HG03354 (cell line): ENCODE measurements at regions not wholly inside any gene's neighbourhood (a gene's known extent, or its start where the extent isn't known, plus 50 kb on each side); places are given as distances from the start of the nearest gene placed in this dataset.

ENCODE experiments used
- ATAC-seq: cut with Tn5 transposase; IDR thresholded peaks from one replicate; pipeline ENCODE4 v1.9.1; 2021; ENCODE audit warnings: mild to moderate bottlenecking; ENCODE audit not compliant: unreplicated experiment, poor library complexity, severe bottlenecking

DNA sequence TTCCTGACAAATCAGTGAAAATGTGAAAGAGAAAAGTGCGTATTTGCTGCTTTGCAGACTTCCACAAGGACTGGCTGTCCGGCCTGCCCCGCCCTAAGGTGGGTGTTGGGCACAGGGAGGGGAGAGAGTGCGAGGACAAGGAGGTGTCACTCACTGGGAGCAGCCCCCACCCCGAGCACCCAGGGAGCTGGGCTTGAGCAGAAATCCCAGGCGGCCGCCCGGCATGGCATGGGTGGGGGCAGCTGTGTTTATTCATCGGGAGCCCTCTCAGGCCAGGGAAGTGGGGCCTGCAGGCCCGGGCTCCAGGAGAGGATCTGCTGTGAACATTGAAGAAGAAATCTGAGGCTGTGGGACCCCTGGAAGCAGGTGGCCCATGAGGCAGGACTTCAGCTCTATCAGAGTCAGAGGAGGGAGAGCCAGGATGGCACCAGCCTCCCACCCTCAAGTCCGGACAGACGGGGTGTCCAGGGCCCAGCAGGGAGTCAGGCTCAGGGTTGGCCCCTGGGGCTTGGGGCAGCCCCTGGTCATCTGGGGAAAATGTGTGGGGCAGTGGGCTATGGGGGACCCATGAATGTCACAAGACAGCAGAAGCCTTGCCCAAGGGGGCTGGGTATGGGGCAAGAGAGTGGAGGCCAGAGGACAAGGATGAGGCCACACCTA lies 164.4 kb upstream of the PPP2R2D start:
- ATAC-seq: no peak

DNA sequence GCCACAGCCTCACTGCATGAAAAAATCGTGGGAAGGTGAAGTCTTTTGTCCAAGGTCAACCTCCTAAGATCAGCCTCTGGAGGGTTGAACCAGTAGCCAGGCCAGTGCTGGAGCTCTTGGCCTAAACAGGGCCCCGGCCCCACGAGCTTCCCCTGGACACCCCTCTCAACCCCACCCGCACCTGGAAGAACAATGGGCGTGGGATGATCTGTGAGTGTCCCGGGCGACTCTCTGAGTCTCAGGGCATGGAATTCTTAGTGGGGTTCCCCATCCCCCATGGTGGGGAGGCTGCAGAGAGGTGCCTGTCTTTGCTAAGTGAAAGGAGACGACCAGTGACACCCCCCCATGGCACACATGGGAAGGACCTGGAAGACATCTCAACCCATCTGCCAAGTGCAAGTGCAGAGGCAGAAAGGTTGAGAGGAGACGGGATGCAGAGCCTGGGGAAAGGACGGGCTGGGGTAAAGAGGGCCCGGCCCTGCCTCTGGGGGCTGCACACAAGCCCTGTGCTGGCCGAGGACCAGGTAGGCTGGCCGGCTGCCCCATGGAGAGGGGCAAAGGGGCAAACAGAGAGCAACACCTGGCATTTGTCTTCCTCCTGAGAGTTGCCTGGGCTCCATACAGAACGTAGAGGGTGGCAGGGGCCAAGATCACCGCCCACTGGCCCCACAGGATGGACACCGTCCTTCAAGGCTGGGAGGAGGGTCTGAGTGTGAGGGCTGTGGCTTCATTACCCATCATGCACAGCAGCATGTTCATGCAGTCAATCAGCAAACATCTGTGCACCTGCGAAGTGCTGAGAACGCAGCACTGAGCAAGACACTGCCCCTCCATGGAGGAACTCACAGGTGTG lies 163.0 kb upstream of the PPP2R2D start:
- no peak for ATAC-seq

DNA sequence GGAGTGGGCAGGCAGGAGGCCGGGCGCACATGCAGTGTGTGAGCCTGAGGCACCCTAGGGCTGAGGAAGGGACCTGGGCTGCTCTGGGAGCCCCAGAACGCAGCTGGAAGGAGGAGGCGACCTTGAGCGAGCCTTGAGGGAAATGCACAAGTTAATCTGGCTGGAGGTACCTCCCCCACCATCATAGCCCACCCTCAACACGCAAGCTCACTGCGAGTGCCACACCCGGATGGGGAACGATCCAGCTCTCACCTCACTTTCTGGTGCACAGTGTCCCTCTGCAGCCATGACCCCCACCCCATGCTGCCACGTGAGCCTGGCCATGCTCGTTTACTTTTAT lies 162.4 kb upstream of the PPP2R2D start:
- ATAC-seq: no peak

- no peak for ATAC-seq
Measured at GRCh38 chr10:131739206-131739605, 161.6 kb upstream of the PPP2R2D start.

DNA sequence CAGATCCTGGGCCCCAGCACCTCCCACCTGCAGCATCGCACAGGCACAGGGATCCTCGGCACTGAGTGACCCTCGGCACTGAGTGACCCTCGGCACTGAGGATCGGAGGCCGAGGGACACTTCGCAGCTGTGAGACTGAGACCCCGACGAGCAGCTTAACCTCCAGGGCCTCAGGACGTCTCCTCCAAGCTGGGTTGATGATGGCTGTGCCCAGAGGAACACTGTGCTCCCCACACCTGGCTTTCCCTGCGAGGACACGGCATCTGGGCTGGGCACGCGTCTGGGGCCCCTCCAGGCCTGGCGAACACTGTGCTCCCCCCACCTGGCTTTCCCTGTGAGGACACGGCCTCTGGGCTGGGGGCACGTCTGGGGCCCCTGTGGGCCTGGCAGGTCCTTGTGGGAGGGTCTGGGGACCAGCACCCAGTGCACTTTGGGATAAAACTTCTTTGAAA lies 158.3 kb upstream of the PPP2R2D start:
- ATAC-seq: no peak

GRCh38 chr10:131743190-131744151 lies 157.3 kb upstream of the PPP2R2D start:
- peak; percentile 80 for ATAC-seq

- no peak for ATAC-seq
Measured at GRCh38 chr10:131744346-131744745, 156.5 kb upstream of the PPP2R2D start.

DNA sequence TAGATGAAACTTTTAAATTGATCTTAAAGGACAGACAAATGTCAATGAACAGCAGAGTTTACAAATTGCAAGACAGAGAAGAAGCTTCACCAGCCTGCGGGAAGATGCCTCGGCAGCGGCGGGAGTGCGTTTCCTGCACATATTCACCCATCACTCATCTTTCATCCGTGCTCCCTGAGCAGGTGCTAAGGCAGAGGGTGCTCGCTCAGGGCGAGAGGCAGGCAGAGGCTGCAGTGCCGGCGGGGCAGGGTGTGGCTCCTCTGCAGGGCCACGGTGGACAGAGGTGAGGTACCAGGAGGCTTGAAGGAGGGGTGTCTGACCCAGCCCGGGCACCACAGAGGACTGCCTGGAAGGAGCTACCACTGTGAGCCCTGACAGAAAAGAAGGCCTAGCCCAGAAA lies 155.2 kb upstream of the PPP2R2D start:
- no peak for ATAC-seq

DNA sequence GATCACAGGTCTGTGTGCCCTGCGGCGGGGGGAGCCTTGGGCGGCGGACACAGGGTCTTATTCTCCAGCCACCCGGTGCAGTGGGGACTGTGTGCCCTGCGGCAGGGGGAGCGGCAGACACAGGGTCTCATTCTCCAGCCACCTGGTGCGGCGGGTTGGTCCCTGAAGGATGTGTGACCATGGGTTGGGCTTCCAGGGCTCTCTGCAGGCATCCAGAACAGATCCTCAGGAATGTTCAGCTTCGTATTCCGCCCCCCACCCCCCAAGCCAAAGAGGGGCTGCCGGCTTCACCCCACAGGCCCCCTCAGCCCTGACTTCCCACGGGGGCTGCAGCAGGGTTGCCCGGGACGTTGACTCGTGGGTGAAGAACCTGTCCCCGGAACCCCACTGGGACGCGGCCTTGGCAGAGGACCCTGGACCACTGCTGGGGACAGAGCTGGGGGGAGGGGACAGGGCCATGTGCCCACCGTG lies 154.5 kb upstream of the PPP2R2D start:
- no peak for ATAC-seq

GRCh38 chr10:131746785-131747184 lies 154.0 kb upstream of the PPP2R2D start:
- ATAC-seq: no peak

DNA sequence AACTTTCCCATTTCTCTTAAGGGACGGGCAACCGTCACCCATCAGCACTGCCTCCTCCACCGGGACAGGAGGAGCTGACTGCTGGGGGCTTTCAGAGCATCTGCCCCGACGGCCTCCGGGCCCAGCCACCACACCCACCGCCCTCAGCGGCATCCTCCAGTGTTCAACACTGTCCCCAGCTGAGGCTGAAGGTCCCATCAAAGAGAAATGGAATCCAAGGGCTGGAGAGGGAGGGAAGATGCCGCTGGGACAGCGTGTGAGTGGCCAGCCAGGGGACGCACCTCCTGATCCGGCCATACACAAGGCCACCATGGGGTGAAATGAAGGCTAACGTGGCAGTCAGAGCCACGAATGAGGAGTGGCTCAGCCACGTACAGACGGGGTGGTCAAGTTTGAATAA lies 153.6 kb upstream of the PPP2R2D start:
- no peak for ATAC-seq

- no peak for ATAC-seq
Measured at GRCh38 chr10:131747791-131748190, 153.0 kb upstream of the PPP2R2D start.

DNA sequence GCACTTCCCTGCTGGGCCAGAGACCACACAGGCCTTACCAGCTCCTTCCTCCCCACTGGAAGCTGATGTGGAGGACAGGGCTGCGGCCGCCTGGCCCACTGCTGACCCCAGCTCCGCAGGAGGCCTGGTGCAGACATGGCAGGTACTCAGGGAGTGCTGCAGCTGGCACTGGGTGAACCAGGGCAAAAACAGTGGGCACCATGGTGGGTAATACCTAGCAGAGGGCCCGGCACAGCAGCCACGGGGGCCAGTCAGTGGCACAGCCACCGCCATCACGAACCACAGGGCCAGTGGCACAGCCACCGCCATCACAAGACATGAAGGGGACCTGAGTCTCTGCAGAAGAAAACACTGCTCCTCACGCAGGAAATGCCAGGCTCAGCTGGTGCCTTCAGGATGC lies 152.6 kb upstream of the PPP2R2D start:
- ATAC-seq: no peak

DNA sequence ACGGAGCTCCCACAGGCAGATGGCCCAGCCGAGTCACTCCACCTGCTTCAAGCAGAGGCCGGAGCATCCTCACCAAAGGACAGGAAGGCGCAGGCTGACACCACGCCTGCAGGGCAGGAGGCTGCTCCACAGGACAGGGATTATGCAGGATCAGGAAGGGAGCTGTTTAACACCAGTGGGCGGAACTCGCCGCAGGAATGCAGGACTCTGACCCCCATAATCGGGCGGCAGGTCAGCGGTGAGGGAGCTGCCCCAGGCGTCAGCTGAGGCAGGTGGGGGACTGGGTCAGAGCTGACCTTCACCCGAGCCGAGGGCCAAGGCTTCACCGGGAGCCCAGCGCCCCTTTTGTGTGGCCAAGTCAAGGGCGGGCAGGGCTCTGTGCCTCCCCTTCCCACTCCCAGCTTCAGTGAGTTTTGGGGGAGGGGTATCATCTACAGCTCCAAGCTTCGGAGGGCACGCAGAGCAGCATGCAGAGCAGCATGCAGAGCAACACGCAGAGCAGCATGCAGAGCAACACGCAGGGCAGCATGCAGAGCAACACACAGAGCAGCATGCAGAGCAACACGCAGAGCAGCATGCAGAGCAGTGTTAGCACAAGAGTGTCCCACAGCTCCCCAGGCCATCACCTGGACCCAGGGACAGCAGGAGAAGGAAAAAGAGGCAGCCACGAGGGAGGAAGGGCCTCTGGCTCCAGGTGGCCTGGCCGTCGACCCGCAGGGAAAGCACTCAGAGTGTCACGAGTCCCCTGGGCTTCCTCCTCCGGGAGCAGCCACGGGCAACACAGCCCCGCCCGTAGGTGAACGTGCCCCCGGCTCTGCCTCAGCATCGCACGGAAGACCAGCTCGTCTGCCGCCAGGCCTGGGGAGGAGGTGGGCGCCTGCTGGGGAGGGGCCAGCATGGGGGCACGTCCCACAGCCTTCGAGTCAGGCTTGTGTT lies 151.7 kb upstream of the PPP2R2D start:
- ATAC-seq: no peak

GRCh38 chr10:131749767-131750142 lies 151.1 kb upstream of the PPP2R2D start:
- no peak for ATAC-seq

DNA sequence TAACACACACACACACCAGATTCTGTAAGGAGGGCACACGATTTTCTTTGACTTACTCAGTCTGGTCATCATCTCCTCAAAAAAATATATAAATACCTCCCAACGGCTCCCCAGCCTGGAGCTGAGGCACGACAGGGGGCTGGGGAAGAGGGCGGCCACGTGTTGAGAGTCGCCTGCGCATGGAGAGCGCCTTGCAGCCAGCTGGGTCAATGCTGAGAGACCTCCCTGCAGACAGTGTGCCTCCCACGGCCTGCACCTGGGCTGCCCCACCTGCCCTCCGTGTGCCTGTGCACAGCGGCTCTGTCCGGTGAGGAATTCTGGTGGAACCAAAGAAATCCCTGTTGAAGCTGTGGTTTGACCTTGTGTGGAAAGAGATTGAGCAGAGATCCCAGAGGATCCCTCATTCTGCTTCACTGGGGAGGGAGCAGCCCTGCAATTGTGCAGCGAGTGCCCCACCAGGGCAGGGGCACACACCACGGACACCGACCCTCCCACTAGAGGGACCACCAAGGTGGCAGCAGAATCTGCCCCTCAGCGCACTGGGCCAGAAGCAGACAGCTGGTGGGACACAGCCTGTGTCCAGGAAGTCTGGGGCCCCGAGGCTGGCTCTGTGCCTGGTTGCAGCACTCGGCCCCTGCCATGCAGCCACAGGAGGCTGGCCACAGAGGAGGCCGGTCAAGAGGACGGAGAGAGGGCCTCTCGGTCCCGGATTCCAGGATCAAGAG lies 150.5 kb upstream of the PPP2R2D start:
- no peak for ATAC-seq

- ATAC-seq: no peak
Measured at GRCh38 chr10:131750973-131751826, 149.6 kb upstream of the PPP2R2D start.
